Endothelial cell of umbilical vein (primary cell): ENCODE measurements at regions not wholly inside any gene's neighbourhood (a gene's known extent, or its start where the extent isn't known, plus 50 kb on each side); places are given as distances from the start of the nearest gene placed in this dataset.

Experiments
- BruUV-seq: library from RNA; stranded (reverse); fragments of 400-500 nt; replicated peaks from 2 replicates; lab custom pipeline; 2021; lab: Mats Ljungman, UMichigan
- CTCF ChIA-PET: fragments of 300-600, 350-600 bp; sonication (Branson Sonifier 250); formaldehyde crosslinking; loops from one replicate; lab custom pipeline; 2021; ENCODE audit warnings: antibody characterized with exemption, inconsistent platforms; lab: Charles Lee
- POLR2A ChIA-PET: fragments of 300-600, 350-600 bp; sonication (Branson Sonifier 250); formaldehyde crosslinking; loops from one replicate; lab custom pipeline; 2021; ENCODE audit warnings: antibody characterized with exemption, inconsistent platforms; lab: Charles Lee
- DNase-seq: peaks from one replicate; pipeline ENCODE4 v3.0.0-alpha.2; 2011; ENCODE audit warnings: low read depth, low spot score
- FAIRE-seq: peaks from 2 replicates; lab custom pipeline; 2011; peaks lifted over from hg19 to GRCh38; lab: Jason Lieb, UNC
- H2AFZ ChIP-seq: 2 replicates; pipeline ENCODE4 v1.6.0; 2012; ENCODE audit warnings: low read depth, low read length, control low read depth, inconsistent platforms
- H3K27ac ChIP-seq: 2 replicates; pipeline ENCODE4 v1.5.1; 2011; ENCODE audit warnings: low read depth, mild to moderate bottlenecking, control low read depth, low read length, moderate library complexity; ENCODE audit not compliant: insufficient read depth
- H3K27me3 ChIP-seq, 2 experiments: 2 replicates each; pipeline versions ENCODE4 v1.6.0 to v1.6.1; 2011; ENCODE audit warnings: low read length in 2 of 2, mixed read lengths in 1 of 2; ENCODE audit not compliant: control insufficient read depth in 2 of 2, insufficient read depth in 2 of 2
- H3K36me3 ChIP-seq, 2 experiments: 2 replicates in 1 of 2; 3 replicates in 1 of 2; pipeline ENCODE4 v1.5.1; 2011; ENCODE audit warnings: low read length in 2 of 2, mild to moderate bottlenecking in 1 of 2, moderate library complexity in 1 of 2; ENCODE audit not compliant: control insufficient read depth in 2 of 2, insufficient read depth in 2 of 2; ENCODE audit errors: extremely low read depth in 1 of 2
- H3K4me1 ChIP-seq: 3 replicates; pipeline ENCODE4 v1.5.1; 2011; ENCODE audit warnings: mild to moderate bottlenecking, low read length; ENCODE audit not compliant: control insufficient read depth, insufficient read depth; ENCODE audit errors: extremely low read depth
- H3K4me2 ChIP-seq: 2 replicates; pipeline ENCODE4 v1.6.1; 2011; ENCODE audit warnings: low read length, control low read depth, mixed read lengths; ENCODE audit not compliant: insufficient read depth
- H3K4me3 ChIP-seq, 3 experiments: fragments of 200-600 bp in 1 of 3; sonication (generic), shearing (Covaris generic) in 1 of 3; replicated peaks in 1 of 3; 2 replicates each; pipeline ENCODE4 v1.5.1; 2011 to 2016; ENCODE audit warnings: control low read depth in 3 of 3, low read length in 3 of 3, mild to moderate bottlenecking in 2 of 3, inconsistent platforms in 1 of 3, low read depth in 1 of 3, moderate library complexity in 1 of 3; ENCODE audit not compliant: insufficient read depth in 1 of 3
- H3K79me2 ChIP-seq: 2 replicates; pipeline ENCODE4 v1.6.0; 2012; ENCODE audit warnings: low read length, inconsistent platforms; ENCODE audit not compliant: control insufficient read depth, insufficient read depth
- H3K9ac ChIP-seq: replicated peaks from 2 replicates; pipeline ENCODE3; 2011; ENCODE audit warnings: low read length, control low read depth; ENCODE audit not compliant: insufficient read depth; ENCODE audit errors: extremely low read depth
- H3K9me1 ChIP-seq: replicated peaks from 3 replicates; pipeline ENCODE4 v1.6.0; 2011; ENCODE audit warnings: mild to moderate bottlenecking, low read length; ENCODE audit not compliant: control insufficient read depth, insufficient read depth; ENCODE audit errors: extremely low read depth
- H3K9me3 ChIP-seq: replicated peaks from 2 replicates; pipeline ENCODE4 v1.5.1; 2012; ENCODE audit warnings: low read length, inconsistent platforms; ENCODE audit not compliant: control insufficient read depth, insufficient read depth
- H4K20me1 ChIP-seq: replicated peaks from 2 replicates; pipeline ENCODE3; 2011; ENCODE audit warnings: mild to moderate bottlenecking, low read length; ENCODE audit not compliant: control insufficient read depth, insufficient read depth; ENCODE audit errors: extremely low read depth
- EZH2 ChIP-seq: IDR thresholded peaks from 2 replicates; pipeline ENCODE4 v1.6.1; 2012; ENCODE audit warnings: borderline replicate concordance, low read depth, mild to moderate bottlenecking, moderate library complexity, low read length, inconsistent platforms; ENCODE audit not compliant: severe bottlenecking
- FOS ChIP-seq: IDR thresholded peaks from 2 replicates; pipeline ENCODE4 v1.6.1; 2011; ENCODE audit warnings: mild to moderate bottlenecking, low read length, moderate library complexity, borderline replicate concordance; ENCODE audit not compliant: insufficient read depth
- GATA2 ChIP-seq: IDR thresholded peaks from 2 replicates; pipeline ENCODE4 v1.7.0; 2011; ENCODE audit warnings: low read depth, mild to moderate bottlenecking, moderate library complexity, mixed read lengths, low read length; ENCODE audit not compliant: insufficient read length, insufficient read depth
- JUN ChIP-seq: IDR thresholded peaks from 2 replicates; pipeline ENCODE4 v1.6.1; 2011; ENCODE audit warnings: borderline replicate concordance, low read depth; ENCODE audit not compliant: insufficient read length, insufficient read depth
- MAX ChIP-seq: IDR thresholded peaks from 2 replicates; pipeline ENCODE4 v1.6.1; 2011; ENCODE audit not compliant: insufficient read depth, insufficient read length
- MYC ChIP-seq: IDR thresholded peaks from one replicate; pipeline ENCODE4 v1.6.1; 2011; ENCODE audit warnings: mild to moderate bottlenecking, low read depth, low read length
- POLR2A ChIP-seq: IDR thresholded peaks from 2 replicates; pipeline ENCODE4 v1.6.1; 2012; ENCODE audit warnings: low read depth, mild to moderate bottlenecking, control low read depth, low read length
- POLR2AphosphoS5 ChIP-seq: IDR thresholded peaks from 2 replicates; pipeline ENCODE4 v1.6.1; 2012; ENCODE audit warnings: low read depth, mild to moderate bottlenecking, control low read depth, low read length, moderate library complexity; ENCODE audit not compliant: insufficient read depth
- dilution Hi-C: fragments of 300-500 bp; cut with MboI; formaldehyde crosslinking; loops from one replicate; pipeline ENCODE4 v1.15.0; 2019; ENCODE audit warnings: low sequenced_read_pairs; ENCODE audit not compliant: extremely low pct_ligation_motif_present
- intact Hi-C: fragments of 100-400 bp; cut with micrococcal nuclease; formaldehyde crosslinking; loops from one replicate; pipeline ENCODE4 v1.10.0; 2022
- TF ChIP-seq, protein P1 (sequence below), 2 donors: IDR thresholded peaks; 1 replicate in 1 of 2; 2 replicates in 1 of 2; pipeline ENCODE4 v1.5.1; 2011; ENCODE audit warnings: low read length in 2 of 2, mild to moderate bottlenecking in 2 of 2, moderate library complexity in 2 of 2, control low read depth in 1 of 2, inconsistent platforms in 1 of 2, low read depth in 1 of 2; ENCODE audit not compliant: insufficient read depth in 1 of 2; ENCODE audit errors: extremely low read depth in 1 of 2

- Histone ChIP-seq H3K9me1 (no peaks in the 10 kb centered on the region), H3K36me3 (no peaks in the 10 kb centered on the region), H3K4me1 (peaks cover 6% of the 10 kb centered on the region), H2AFZ (no peak overlapping the region), H3K27me3 (no peaks in the 10 kb centered on the region), H3K79me2 (no peaks in the 10 kb centered on the region), H3K9me3 (no peaks in the 10 kb centered on the region), H3K4me3 (no peak overlapping the region), H3K27ac (no peak overlapping the region), H3K9ac (no peak overlapping the region), H4K20me1 (no peaks in the 10 kb centered on the region), H3K4me2 (no peak overlapping the region)
- ChIA-PET CTCF (interaction anchor here (1.1 kb wide), 1 partner anchor 83 kb away, joined by 3 read pairs; no protein-coding TSS in a partner anchor), POLR2A (no interaction called here)
- no peak for TF ChIP-seq MYC
- TF ChIP-seq EZH2: no peak
- no peak for TF ChIP-seq JUN
- no peak for TF ChIP-seq GATA2
- no peak for TF ChIP-seq POLR2A
- no peak for TF ChIP-seq POLR2AphosphoS5
- TF ChIP-seq, protein P1, sequence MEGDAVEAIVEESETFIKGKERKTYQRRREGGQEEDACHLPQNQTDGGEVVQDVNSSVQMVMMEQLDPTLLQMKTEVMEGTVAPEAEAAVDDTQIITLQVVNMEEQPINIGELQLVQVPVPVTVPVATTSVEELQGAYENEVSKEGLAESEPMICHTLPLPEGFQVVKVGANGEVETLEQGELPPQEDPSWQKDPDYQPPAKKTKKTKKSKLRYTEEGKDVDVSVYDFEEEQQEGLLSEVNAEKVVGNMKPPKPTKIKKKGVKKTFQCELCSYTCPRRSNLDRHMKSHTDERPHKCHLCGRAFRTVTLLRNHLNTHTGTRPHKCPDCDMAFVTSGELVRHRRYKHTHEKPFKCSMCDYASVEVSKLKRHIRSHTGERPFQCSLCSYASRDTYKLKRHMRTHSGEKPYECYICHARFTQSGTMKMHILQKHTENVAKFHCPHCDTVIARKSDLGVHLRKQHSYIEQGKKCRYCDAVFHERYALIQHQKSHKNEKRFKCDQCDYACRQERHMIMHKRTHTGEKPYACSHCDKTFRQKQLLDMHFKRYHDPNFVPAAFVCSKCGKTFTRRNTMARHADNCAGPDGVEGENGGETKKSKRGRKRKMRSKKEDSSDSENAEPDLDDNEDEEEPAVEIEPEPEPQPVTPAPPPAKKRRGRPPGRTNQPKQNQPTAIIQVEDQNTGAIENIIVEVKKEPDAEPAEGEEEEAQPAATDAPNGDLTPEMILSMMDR (IDR thresholded peaks at IDR 0.05; ENCODE audit: extremely low read depth in 1 of 2, insufficient read depth in 1 of 2, low read depth in 1 of 2, low read length in 2 of 2): no peak
- TF ChIP-seq MAX: no peak
- no peak for TF ChIP-seq FOS
- FAIRE-seq: no peak
- dilution Hi-C loops: no loop called here
- intact Hi-C loops: loop anchor here (5.0 kb wide), 1 partner anchor 406 kb away; no protein-coding TSS in a partner anchor
- BruUV-seq: no TSS peak
- DNase-seq: no peak
Observed at GRCh38 chr6:167568407-167569024, 243.6 kb downstream of the TTLL2 start.
